Right lobe of liver (tissue), 6 donors: ENCODE measurements at regions not wholly inside any gene's neighbourhood (a gene's known extent, or its start where the extent isn't known, plus 50 kb on each side); places are given as distances from the start of the nearest gene placed in this dataset.

Experiments
- ATAC-seq, 4 donors: fragments of 200-7000 bp; cut with Tn5 transposase; one replicate each; pipeline ENCODE4 v1.9.1; 2020; ENCODE audit warnings: mild to moderate bottlenecking in 4 of 4, moderate library complexity in 4 of 4
- DNase-seq, 3 donors: peaks; one replicate each; pipeline ENCODE4 v3.0.0-alpha.2; 2020
- H3K27ac ChIP-seq, 3 donors: fragments of 200-600 bp; one replicate each; pipeline ENCODE4 v1.8.0; 2022
- H3K27me3 ChIP-seq, 2 donors: fragments of 200-600 bp; one replicate each; pipeline ENCODE4 v1.8.0; 2022
- H3K36me3 ChIP-seq, 4 donors: fragments of 200-600 bp; sonication (generic) in 1 of 4; one replicate each; pipeline versions ENCODE4 v1.5.1 to v1.8.0; 2017 to 2022; ENCODE audit warnings: control low read depth in 1 of 4
- H3K4me1 ChIP-seq, 4 donors: fragments of 200-600 bp; sonication (generic) in 1 of 4; one replicate each; pipeline versions ENCODE4 v1.5.1 to v1.8.0; 2017 to 2022; ENCODE audit warnings: control low read depth in 1 of 4
- H3K4me3 ChIP-seq, 3 donors: fragments of 200-600 bp; one replicate each; pipeline ENCODE4 v1.8.0; 2022
- H3K9me3 ChIP-seq, 4 donors: fragments of 200-600 bp; sonication (generic) in 1 of 4; one replicate each; pipeline versions ENCODE4 v1.5.1 to v1.8.0; 2017 to 2022; ENCODE audit warnings: control low read depth in 1 of 4
- POLR2A ChIP-seq: fragments of 450-650 bp; IDR thresholded peaks from one replicate; pipeline ENCODE4 v1.6.1; 2017; ENCODE audit warnings: antibody characterized with exemption, mild to moderate bottlenecking
- WGBS: methylation state at CpG from one replicate; pipeline ENCODE4 v1.1.6; 2018; ENCODE audit warnings: low coverage, low lambda C conversion rate; ENCODE audit not compliant: insufficient coverage; ENCODE audit errors: missing lambda C conversion rate; 5-methylcytosine and 5-hydroxymethylcytosine counted together
- intact Hi-C, 2 donors: fragments of 100-400 bp; cut with DNase I; formaldehyde crosslinking; loops; one replicate each; pipeline versions ENCODE4 v1.11.2 to v1.14.1; 2022
- TF ChIP-seq, protein P1 (sequence below), 4 donors: fragments of 200-600 bp in 3 of 4; fragments of 450-650 bp in 1 of 4; IDR thresholded peaks; one replicate each; pipeline versions ENCODE4 v1.5.1 to v1.8.0; 2016 to 2022; ENCODE audit warnings: antibody characterized with exemption in 4 of 4, mild to moderate bottlenecking in 2 of 4
- donor health status: DM: no; HTN: yes; CAD: no.
- donor health status: DM: no; HTN: no; CAD: no.
- donor health status: DM: no; HTN: no; CAD: no.
- donor health status: DM: no; HTN: yes; CAD: no.
- donor health status: DM: no; HTN: yes; CAD: no.

- ATAC-seq (peak in 2 of 4 donors; percentile 11 to 44), DNase-seq (peak in 1 of 3 donors; percentile 39)
- TF ChIP-seq POLR2A, result no peak
- TF ChIP-seq, protein P1, sequence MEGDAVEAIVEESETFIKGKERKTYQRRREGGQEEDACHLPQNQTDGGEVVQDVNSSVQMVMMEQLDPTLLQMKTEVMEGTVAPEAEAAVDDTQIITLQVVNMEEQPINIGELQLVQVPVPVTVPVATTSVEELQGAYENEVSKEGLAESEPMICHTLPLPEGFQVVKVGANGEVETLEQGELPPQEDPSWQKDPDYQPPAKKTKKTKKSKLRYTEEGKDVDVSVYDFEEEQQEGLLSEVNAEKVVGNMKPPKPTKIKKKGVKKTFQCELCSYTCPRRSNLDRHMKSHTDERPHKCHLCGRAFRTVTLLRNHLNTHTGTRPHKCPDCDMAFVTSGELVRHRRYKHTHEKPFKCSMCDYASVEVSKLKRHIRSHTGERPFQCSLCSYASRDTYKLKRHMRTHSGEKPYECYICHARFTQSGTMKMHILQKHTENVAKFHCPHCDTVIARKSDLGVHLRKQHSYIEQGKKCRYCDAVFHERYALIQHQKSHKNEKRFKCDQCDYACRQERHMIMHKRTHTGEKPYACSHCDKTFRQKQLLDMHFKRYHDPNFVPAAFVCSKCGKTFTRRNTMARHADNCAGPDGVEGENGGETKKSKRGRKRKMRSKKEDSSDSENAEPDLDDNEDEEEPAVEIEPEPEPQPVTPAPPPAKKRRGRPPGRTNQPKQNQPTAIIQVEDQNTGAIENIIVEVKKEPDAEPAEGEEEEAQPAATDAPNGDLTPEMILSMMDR (IDR thresholded peaks at IDR 0.05), result no peak
- H3K36me3 ChIP-seq, result no peaks in the 10 kb centered on the region
- intact Hi-C loops, result no loop called here
- no peaks in the 10 kb centered on the region for H3K4me1 ChIP-seq
- WGBS, result 41% methylated on average over 4 of the region's 18 CpGs
- no peaks in the 10 kb centered on the region for H3K27me3 ChIP-seq
- H3K27ac ChIP-seq, result no peak overlapping the region
- H3K4me3 ChIP-seq, result no peak overlapping the region
- no peaks in the 10 kb centered on the region for H3K9me3 ChIP-seq
These were observed 1123.8 kb upstream of the CDH6 start for GRCh38 chr5:30069441-30070263.

- TF ChIP-seq, protein P1 (IDR thresholded peaks at IDR 0.05), result no peak
- TF ChIP-seq POLR2A, result no peak
- DNase-seq, result no peak
- intact Hi-C loops, result no loop called here
- no peaks in the 10 kb centered on the region for H3K27me3 ChIP-seq
- no peaks in the 10 kb centered on the region for H3K36me3 ChIP-seq
- H3K9me3 ChIP-seq, result no peaks in the 10 kb centered on the region
- ATAC-seq, result no peak
- no peak overlapping the region for H3K27ac ChIP-seq
- no peaks in the 10 kb centered on the region for H3K4me1 ChIP-seq
- no peak overlapping the region for H3K4me3 ChIP-seq
These were observed 1130.0 kb upstream of the CDH6 start for GRCh38 chr5:30063503-30063902.

GRCh38 chr5:30051976-30052375 lies 1141.5 kb upstream of the CDH6 start:
- H3K4me1 ChIP-seq, result no peaks in the 10 kb centered on the region
- intact Hi-C loops, result no loop called here
- H3K27ac ChIP-seq, result no peak overlapping the region
- TF ChIP-seq, protein P1 (IDR thresholded peaks at IDR 0.05), result no peak
- no peak for TF ChIP-seq POLR2A
- ATAC-seq (no peak), DNase-seq (no peak)
- H3K36me3 ChIP-seq, result no peaks in the 10 kb centered on the region
- H3K9me3 ChIP-seq, result no peaks in the 10 kb centered on the region
- WGBS, result 36% methylated on average over 2 of the region's 2 CpGs
- no peak overlapping the region for H3K4me3 ChIP-seq
- H3K27me3 ChIP-seq, result no peaks in the 10 kb centered on the region

DNA sequence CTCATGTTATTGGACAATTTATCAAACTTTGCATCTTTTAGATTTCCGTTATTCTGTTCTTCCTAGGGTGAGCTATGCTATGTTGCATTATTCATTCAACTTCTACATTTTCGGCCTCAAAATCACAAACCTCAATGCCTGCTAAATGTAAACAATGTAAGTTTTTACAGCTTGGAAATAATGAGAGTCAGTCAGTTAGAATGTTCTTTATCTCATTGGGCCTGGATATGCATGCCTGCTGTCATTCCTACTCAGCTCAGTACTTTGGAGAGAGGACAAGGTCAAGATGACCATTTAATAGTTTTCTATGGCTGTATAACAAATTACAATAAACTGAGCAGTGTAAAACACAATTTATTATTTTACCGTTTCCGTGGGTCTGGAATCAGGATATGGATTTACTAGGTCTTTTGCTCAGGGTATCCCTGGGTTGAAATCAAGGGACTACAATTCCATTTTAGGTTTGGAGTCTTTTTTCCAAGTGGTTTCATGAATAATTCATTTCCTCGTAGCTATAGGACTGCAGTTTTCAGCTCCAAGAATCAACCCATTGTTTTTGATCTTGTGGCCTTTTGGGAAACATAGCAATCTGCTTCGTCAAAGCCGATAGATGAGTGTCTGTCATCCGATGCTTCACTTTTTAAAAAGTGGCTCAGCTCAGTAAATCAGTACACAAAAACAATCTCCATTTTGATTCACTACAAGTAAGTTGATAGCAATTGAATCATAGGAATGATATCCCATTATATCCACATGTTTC lies 1143.2 kb upstream of the CDH6 start:
- TF ChIP-seq, protein P1 (IDR thresholded peaks at IDR 0.05), result no peak
- no peak for TF ChIP-seq POLR2A
- H3K4me1 ChIP-seq, result no peaks in the 10 kb centered on the region
- ATAC-seq (no peak), DNase-seq (no peak)
- 47% methylated on average over 8 of the region's 8 CpGs for WGBS
- H3K9me3 ChIP-seq, result no peaks in the 10 kb centered on the region
- no peak overlapping the region for H3K4me3 ChIP-seq
- no peaks in the 10 kb centered on the region for H3K27me3 ChIP-seq
- H3K27ac ChIP-seq, result no peak overlapping the region
- intact Hi-C loops, result no loop called here
- no peaks in the 10 kb centered on the region for H3K36me3 ChIP-seq
